B cell (primary cell): ENCODE measurements at regions not wholly inside any gene's neighbourhood (a gene's known extent, or its start where the extent isn't known, plus 50 kb on each side); places are given as distances from the start of the nearest gene placed in this dataset.

ENCODE experiments used
- ATAC-seq: fragments of 200-7000 bp; cut with Tn5 transposase; one replicate; pipeline ENCODE4 v1.10.0; 2021; ENCODE audit warnings: low read depth, mild to moderate bottlenecking, moderate number of reproducible peaks, moderate library complexity
- CTCF ChIA-PET: fragments of 350-600 bp; sonication (Branson Sonifier 250); formaldehyde crosslinking; loops from one replicate; lab custom pipeline; 2021; ENCODE audit warnings: antibody characterized with exemption, inconsistent platforms; lab: Charles Lee
- POLR2A ChIA-PET: fragments of 350-600 bp; sonication (Branson Sonifier 250); formaldehyde crosslinking; loops from one replicate; lab custom pipeline; 2021; ENCODE audit warnings: antibody characterized with exemption; lab: Charles Lee
- DNase-seq: peaks from one replicate; pipeline ENCODE4 v3.0.0; 2013
- H2AFZ ChIP-seq: 2 replicates; pipeline ENCODE4 v1.6.1; 2012; ENCODE audit warnings: mild to moderate bottlenecking, low read depth, low read length; ENCODE audit not compliant: insufficient read depth, poor library complexity, severe bottlenecking
- H3K27ac ChIP-seq, 2 donors: 1 replicate in 1 of 2; 2 replicates in 1 of 2; pipeline ENCODE4 v1.5.1; 2012 to 2013; ENCODE audit warnings: low read length in 2 of 2, mild to moderate bottlenecking in 2 of 2, moderate library complexity in 1 of 2
- H3K27me3 ChIP-seq, 4 experiments: fragments of 200-600 bp in 1 of 4; sonication (generic) in 1 of 4; replicated peaks in 1 of 4; 1 replicate in 2 of 4; 2 replicates in 2 of 4; pipeline versions ENCODE4 v1.6.1 to v1.7.0; 2013 to 2016; ENCODE audit warnings: low read length in 3 of 4, mild to moderate bottlenecking in 2 of 4, mixed read lengths in 1 of 4, moderate library complexity in 1 of 4; ENCODE audit not compliant: insufficient read depth in 4 of 4, control insufficient read depth in 3 of 4; ENCODE audit errors: control extremely low read depth in 1 of 4
- H3K36me3 ChIP-seq, 2 experiments: replicated peaks in 1 of 2; 1 replicate in 1 of 2; 2 replicates in 1 of 2; pipeline versions ENCODE4 v1.6.1 to v1.7.1; 2013; ENCODE audit warnings: low read length in 1 of 2; ENCODE audit not compliant: insufficient read depth in 2 of 2, control insufficient read depth in 1 of 2; ENCODE audit errors: control extremely low read depth in 1 of 2, extremely low read depth in 1 of 2
- H3K4me1 ChIP-seq, 2 donors: fragments of 200-600 bp in 1 of 2; sonication (generic) in 1 of 2; 1 replicate in 1 of 2; 2 replicates in 1 of 2; pipeline versions ENCODE4 v1.5.1 to v1.6.1; 2013 to 2017; ENCODE audit warnings: low read length in 2 of 2; ENCODE audit not compliant: control insufficient read depth in 2 of 2, insufficient read depth in 2 of 2
- H3K4me2 ChIP-seq: replicated peaks from 2 replicates; pipeline ENCODE3; 2012; ENCODE audit warnings: mild to moderate bottlenecking, low read depth, low read length; ENCODE audit not compliant: poor library complexity, severe bottlenecking
- H3K4me3 ChIP-seq, 5 experiments: fragments of 200-600 bp in 1 of 5; sonication (generic) in 1 of 5; 1 replicate in 3 of 5; 2 replicates in 2 of 5; pipeline versions ENCODE4 v1.5.1 to v1.7.0; 2011 to 2016; ENCODE audit warnings: low read length in 4 of 5, mild to moderate bottlenecking in 4 of 5, low read depth in 2 of 5, control low read depth in 1 of 5, moderate library complexity in 1 of 5; ENCODE audit not compliant: insufficient read depth in 1 of 5; ENCODE audit errors: control extremely low read depth in 1 of 5, extremely low read depth in 1 of 5
- H3K79me2 ChIP-seq: fragments of 200-600 bp; sonication (generic); one replicate; pipeline ENCODE4 v1.6.0; 2016; ENCODE audit warnings: low read length; ENCODE audit not compliant: control insufficient read depth, insufficient read depth
- H3K9ac ChIP-seq: fragments of 200-600 bp; sonication (generic); 2 replicates; pipeline ENCODE4 v1.6.1; 2017; ENCODE audit warnings: mild to moderate bottlenecking, low read length, moderate library complexity
- H3K9me3 ChIP-seq, 3 donors: one replicate each; pipeline versions ENCODE4 v1.6.1 to v1.7.1; 2013; ENCODE audit warnings: low read length in 2 of 3; ENCODE audit not compliant: control insufficient read depth in 2 of 3, insufficient read depth in 1 of 3; ENCODE audit errors: control extremely low read depth in 1 of 3
- H4K20me1 ChIP-seq: 2 replicates; pipeline ENCODE4 v1.6.0; 2012; ENCODE audit warnings: mild to moderate bottlenecking, low read length; ENCODE audit not compliant: insufficient read depth, control insufficient read depth, poor library complexity, severe bottlenecking
- H3K27ac Mint-ChIP-seq: one replicate; pipeline ENCODE4 v1.8.0; 2021; ENCODE audit warnings: mixed read lengths
- H3K27me3 Mint-ChIP-seq: one replicate; pipeline ENCODE4 v1.8.0; 2021; ENCODE audit warnings: mixed read lengths
- H3K4me1 Mint-ChIP-seq: one replicate; pipeline ENCODE4 v1.8.0; 2021; ENCODE audit warnings: mixed read lengths
- H3K4me3 Mint-ChIP-seq: one replicate; pipeline ENCODE4 v1.8.0; 2021; ENCODE audit warnings: mixed read lengths
- H3K9me3 Mint-ChIP-seq: one replicate; pipeline ENCODE4 v1.8.0; 2022; ENCODE audit warnings: mixed read lengths; ENCODE audit not compliant: insufficient read depth
- EZH2 ChIP-seq: IDR thresholded peaks from 2 replicates; pipeline ENCODE4 v1.6.1; 2012; ENCODE audit warnings: borderline replicate concordance, low read depth, mild to moderate bottlenecking, moderate library complexity, low read length; ENCODE audit not compliant: insufficient read depth, poor library complexity, severe bottlenecking
- WGBS: methylation state at CpG from one replicate; pipeline ENCODE4 v1.1.5; 2013; ENCODE audit warnings: missing lambda C conversion rate; ENCODE audit not compliant: insufficient coverage; 5-methylcytosine and 5-hydroxymethylcytosine counted together
- intact Hi-C: fragments of 100-400 bp; cut with micrococcal nuclease; formaldehyde crosslinking; loops from one replicate; pipeline ENCODE4 v1.10.0; 2022
- TF ChIP-seq, protein P1 (sequence below): fragments of 200-600 bp; IDR thresholded peaks from one replicate; pipeline ENCODE4 v1.8.0; 2022; ENCODE audit warnings: antibody characterized with exemption, mild to moderate bottlenecking

GRCh38 chr15:68871507-68871906 is 50.8 kb upstream of the ANP32A start:
- ATAC-seq: no peak
- intact Hi-C loops: loop anchor here (10.0 kb wide), 1 partner anchor 47 kb away; the partner anchor contains the start of gene ANP32A
- no peak for DNase-seq
- no peaks in the 10 kb centered on the region for H3K9me3 ChIP-seq
- no peak overlapping the region for H3K27ac ChIP-seq
- TF ChIP-seq, protein P1, sequence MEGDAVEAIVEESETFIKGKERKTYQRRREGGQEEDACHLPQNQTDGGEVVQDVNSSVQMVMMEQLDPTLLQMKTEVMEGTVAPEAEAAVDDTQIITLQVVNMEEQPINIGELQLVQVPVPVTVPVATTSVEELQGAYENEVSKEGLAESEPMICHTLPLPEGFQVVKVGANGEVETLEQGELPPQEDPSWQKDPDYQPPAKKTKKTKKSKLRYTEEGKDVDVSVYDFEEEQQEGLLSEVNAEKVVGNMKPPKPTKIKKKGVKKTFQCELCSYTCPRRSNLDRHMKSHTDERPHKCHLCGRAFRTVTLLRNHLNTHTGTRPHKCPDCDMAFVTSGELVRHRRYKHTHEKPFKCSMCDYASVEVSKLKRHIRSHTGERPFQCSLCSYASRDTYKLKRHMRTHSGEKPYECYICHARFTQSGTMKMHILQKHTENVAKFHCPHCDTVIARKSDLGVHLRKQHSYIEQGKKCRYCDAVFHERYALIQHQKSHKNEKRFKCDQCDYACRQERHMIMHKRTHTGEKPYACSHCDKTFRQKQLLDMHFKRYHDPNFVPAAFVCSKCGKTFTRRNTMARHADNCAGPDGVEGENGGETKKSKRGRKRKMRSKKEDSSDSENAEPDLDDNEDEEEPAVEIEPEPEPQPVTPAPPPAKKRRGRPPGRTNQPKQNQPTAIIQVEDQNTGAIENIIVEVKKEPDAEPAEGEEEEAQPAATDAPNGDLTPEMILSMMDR: no peak
- no peak for TF ChIP-seq EZH2
- no peaks in the 10 kb centered on the region for H3K79me2 ChIP-seq
- Mint-ChIP-seq H3K27ac (no peak overlapping the region), H3K27me3 (peaks cover 29% of the 10 kb centered on the region), H3K4me3 (no peak overlapping the region), H3K9me3 (no peaks in the 10 kb centered on the region), H3K4me1 (peaks cover 3% of the 10 kb centered on the region)
- H3K4me2 ChIP-seq: no peak overlapping the region
- H3K36me3 ChIP-seq: no peaks in the 10 kb centered on the region
- POLR2A ChIA-PET: no interaction called here
- no peak overlapping the region for H3K4me3 ChIP-seq
- no peak overlapping the region for H2AFZ ChIP-seq
- CTCF ChIA-PET: interaction anchor here (0.5 to 10.5 kb wide), 7 partner anchors 11 to 321 kb away, joined by 3 to 243 read pairs (median 4); no protein-coding TSS in a partner anchor
- no peaks in the 10 kb centered on the region for H4K20me1 ChIP-seq
- H3K9ac ChIP-seq: no peak overlapping the region
- peaks cover 0 to 21% (median 9%) of the 10 kb centered on the region in 4 experiments for H3K27me3 ChIP-seq
- peaks cover 4% of the 10 kb centered on the region in 2 donors for H3K4me1 ChIP-seq

DNA sequence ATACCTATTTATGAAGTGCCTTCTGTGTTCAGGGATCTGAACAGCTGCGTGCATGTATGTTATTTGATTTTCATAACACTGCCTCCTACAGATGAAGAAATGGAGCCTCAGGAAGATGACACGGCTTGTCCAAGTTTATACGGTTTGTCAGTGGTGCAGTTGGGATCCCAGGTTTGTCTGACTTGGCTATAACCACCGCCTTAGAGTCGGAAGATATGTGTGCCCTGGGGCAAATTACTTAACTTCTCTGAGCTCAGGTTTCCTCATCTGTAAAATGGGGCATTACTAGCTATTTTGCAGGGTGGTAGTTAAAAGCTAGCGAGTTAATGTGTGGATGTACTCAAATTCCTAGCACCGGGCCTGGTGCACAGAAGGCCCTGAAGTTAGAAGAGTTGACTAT is 54.1 kb upstream of the ANP32A start:
- Mint-ChIP-seq H3K27ac (no peak overlapping the region), H3K4me3 (no peak overlapping the region), H3K9me3 (no peaks in the 10 kb centered on the region), H3K4me1 (peaks cover 3% of the 10 kb centered on the region), H3K27me3 (peaks cover 25% of the 10 kb centered on the region)
- Histone ChIP-seq H3K36me3 (no peaks in the 10 kb centered on the region), H3K27ac (no peak overlapping the region), H4K20me1 (no peaks in the 10 kb centered on the region), H3K4me3 (no peak overlapping the region), H2AFZ (no peak overlapping the region), H3K9me3 (no peaks in the 10 kb centered on the region), H3K4me2 (no peak overlapping the region), H3K27me3 (peaks cover 0 to 16% (median 9%) of the 10 kb centered on the region in 4 experiments), H3K79me2 (no peaks in the 10 kb centered on the region), H3K4me1 (peaks cover 4% of the 10 kb centered on the region in 2 donors), H3K9ac (no peak overlapping the region)
- TF ChIP-seq, protein P1: no peak
- TF ChIP-seq EZH2: no peak
- intact Hi-C loops: loop anchor here (1.0 to 10.0 kb wide), 4 partner anchors 50 to 324 kb away; partner anchors contain the start of gene ANP32A
- WGBS: 92% methylated on average over 6 of the region's 7 CpGs
- CTCF ChIA-PET: interaction anchor here (0.7 to 10.5 kb wide), 34 partner anchors 7 to 568 kb away, joined by 3 to 243 read pairs (median 6); no protein-coding TSS in a partner anchor
- POLR2A ChIA-PET: no interaction called here
- ATAC-seq (no peak), DNase-seq (no peak)
